ENCODE measurements at regions not wholly inside any gene's neighbourhood (a gene's known extent, or its start where the extent isn't known, plus 50 kb on each side); places are given as distances from the start of the nearest gene placed in this dataset.

GRCh38 chr15:39362821-39363561 lies 217.9 kb upstream of the THBS1 start:
- Histone ChIP-seq H3K36me3 (ENCODE audit: insufficient read depth in 1 of 2, low read depth in 1 of 2) (no peaks in the 10 kb centered on the region), H3K27ac (no peak overlapping the region), H3K4me1 (no peaks in the 10 kb centered on the region), H3K27me3 (ENCODE audit: insufficient read depth in 3 of 3, low read length in 2 of 3) (no peaks in the 10 kb centered on the region), H3K9me3 (no peaks in the 10 kb centered on the region), H3K4me3 (no peak overlapping the region)
- ATAC-seq (no peak), DNase-seq (no peak)
- 62 to 68% (median 67%) methylated on average over 8 of the region's 8 CpGs for WGBS, 3 donors
- intact Hi-C loops (cut with DNase I) = no loop called here
- no peak for TF ChIP-seq CTCF (IDR thresholded peaks at IDR 0.05)

GRCh38 chr15:39363761-39364586 lies 216.9 kb upstream of the THBS1 start:
- Histone ChIP-seq H3K36me3 (ENCODE audit: insufficient read depth in 1 of 2, low read depth in 1 of 2) (no peaks in the 10 kb centered on the region), H3K4me3 (no peak overlapping the region), H3K27ac (no peak overlapping the region), H3K4me1 (no peaks in the 10 kb centered on the region), H3K9me3 (no peaks in the 10 kb centered on the region), H3K27me3 (ENCODE audit: insufficient read depth in 3 of 3, low read length in 2 of 3) (no peaks in the 10 kb centered on the region)
- TF ChIP-seq CTCF (IDR thresholded peaks at IDR 0.05) = no peak
- intact Hi-C loops (cut with DNase I) = no loop called here
- WGBS, 3 donors = 51 to 70% (median 65%) methylated on average over 5 of the region's 5 CpGs
- ATAC-seq (no peak), DNase-seq (no peak)

- intact Hi-C loops (cut with DNase I) = no loop called here
- DNase-seq = no peak
Observed at GRCh38 chr15:39364721-39365120, 216.2 kb upstream of the THBS1 start.

GRCh38 chr15:39365161-39365560 lies 215.7 kb upstream of the THBS1 start:
- Histone ChIP-seq H3K9me3 (no peaks in the 10 kb centered on the region), H3K4me1 (no peaks in the 10 kb centered on the region), H3K27me3 (ENCODE audit: insufficient read depth in 3 of 3, low read length in 2 of 3) (no peaks in the 10 kb centered on the region), H3K36me3 (ENCODE audit: insufficient read depth in 1 of 2, low read depth in 1 of 2) (no peaks in the 10 kb centered on the region), H3K27ac (no peak overlapping the region), H3K4me3 (no peak overlapping the region)
- TF ChIP-seq CTCF (IDR thresholded peaks at IDR 0.05) = no peak
- DNase-seq = no peak
- ATAC-seq = no peak
- WGBS, 3 donors = 89 to 95% (median 90%) methylated on average over 2 of the region's 2 CpGs
- intact Hi-C loops (cut with DNase I) = no loop called here

More at GRCh38 chr15:39364721-39365120, 216.2 kb upstream of the THBS1 start:
- TF ChIP-seq CTCF (IDR thresholded peaks at IDR 0.05) = no peak
- H3K4me3 ChIP-seq = no peak overlapping the region
- ATAC-seq = no peak
- no peaks in the 10 kb centered on the region for H3K4me1 ChIP-seq
- no peaks in the 10 kb centered on the region for H3K9me3 ChIP-seq
- no peaks in the 10 kb centered on the region for H3K36me3 ChIP-seq (ENCODE audit: insufficient read depth in 1 of 2, low read depth in 1 of 2)
- H3K27ac ChIP-seq = no peak overlapping the region
- H3K27me3 ChIP-seq (ENCODE audit: insufficient read depth in 3 of 3, low read length in 2 of 3) = no peaks in the 10 kb centered on the region
- 68 to 92% (median 74%) methylated on average over 1 of the region's 1 CpG for WGBS, 3 donors
